VCaP (cell line): ENCODE measurements at regions not wholly inside any gene's neighbourhood (a gene's known extent, or its start where the extent isn't known, plus 50 kb on each side); places are given as distances from the start of the nearest gene placed in this dataset.

Experiments
- H3K27ac ChIP-seq: fragments of 450-650 bp; 2 replicates; pipeline ENCODE4 v1.5.1; 2017
- TF ChIP-seq, protein P1 (sequence below): fragments of 450-650 bp; conservative IDR thresholded peaks from 2 replicates; pipeline ENCODE4 v1.5.1; 2017; ENCODE audit warnings: mild to moderate bottlenecking, moderate library complexity

- TF ChIP-seq, protein P1, sequence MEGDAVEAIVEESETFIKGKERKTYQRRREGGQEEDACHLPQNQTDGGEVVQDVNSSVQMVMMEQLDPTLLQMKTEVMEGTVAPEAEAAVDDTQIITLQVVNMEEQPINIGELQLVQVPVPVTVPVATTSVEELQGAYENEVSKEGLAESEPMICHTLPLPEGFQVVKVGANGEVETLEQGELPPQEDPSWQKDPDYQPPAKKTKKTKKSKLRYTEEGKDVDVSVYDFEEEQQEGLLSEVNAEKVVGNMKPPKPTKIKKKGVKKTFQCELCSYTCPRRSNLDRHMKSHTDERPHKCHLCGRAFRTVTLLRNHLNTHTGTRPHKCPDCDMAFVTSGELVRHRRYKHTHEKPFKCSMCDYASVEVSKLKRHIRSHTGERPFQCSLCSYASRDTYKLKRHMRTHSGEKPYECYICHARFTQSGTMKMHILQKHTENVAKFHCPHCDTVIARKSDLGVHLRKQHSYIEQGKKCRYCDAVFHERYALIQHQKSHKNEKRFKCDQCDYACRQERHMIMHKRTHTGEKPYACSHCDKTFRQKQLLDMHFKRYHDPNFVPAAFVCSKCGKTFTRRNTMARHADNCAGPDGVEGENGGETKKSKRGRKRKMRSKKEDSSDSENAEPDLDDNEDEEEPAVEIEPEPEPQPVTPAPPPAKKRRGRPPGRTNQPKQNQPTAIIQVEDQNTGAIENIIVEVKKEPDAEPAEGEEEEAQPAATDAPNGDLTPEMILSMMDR, result no peak
- H3K27ac ChIP-seq, result no peak overlapping the region
Observed at GRCh38 chr1:194830387-194830786, 1644.0 kb upstream of the B3GALT2 start.

GRCh38 chr1:194829492-194829891 is 1643.1 kb upstream of the B3GALT2 start:
- H3K27ac ChIP-seq, result no peak overlapping the region
- TF ChIP-seq, protein P1, result no peak

GRCh38 chr1:194825382-194825781 is 1639.0 kb upstream of the B3GALT2 start:
- TF ChIP-seq, protein P1, result no peak; the same call in 1 of the 2 replicates
- no peak overlapping the region for H3K27ac ChIP-seq

DNA sequence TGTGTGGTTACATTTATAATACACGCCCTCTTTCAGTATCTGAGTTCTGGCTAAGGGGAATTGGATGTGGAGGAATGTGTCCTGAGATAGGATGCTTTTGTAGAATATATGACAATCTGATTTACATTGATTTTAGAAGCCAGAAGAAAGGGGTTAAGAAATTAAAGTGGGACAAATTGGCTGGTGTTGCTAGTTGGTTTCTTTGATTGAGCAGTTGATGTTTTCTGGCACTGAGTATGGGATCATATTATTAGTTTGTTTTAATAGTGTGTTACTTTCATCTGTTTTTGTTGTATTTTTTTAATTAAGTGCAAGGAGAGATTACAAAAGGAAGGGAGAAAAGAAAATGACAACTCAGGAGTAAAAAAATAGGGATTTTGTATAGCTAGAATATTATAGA is 1634.7 kb upstream of the B3GALT2 start:
- TF ChIP-seq, protein P1, result no peak
- H3K27ac ChIP-seq, result no peak overlapping the region

GRCh38 chr1:194818674-194819073 is 1632.3 kb upstream of the B3GALT2 start:
- no peak overlapping the region for H3K27ac ChIP-seq
- TF ChIP-seq, protein P1, result no peak

DNA sequence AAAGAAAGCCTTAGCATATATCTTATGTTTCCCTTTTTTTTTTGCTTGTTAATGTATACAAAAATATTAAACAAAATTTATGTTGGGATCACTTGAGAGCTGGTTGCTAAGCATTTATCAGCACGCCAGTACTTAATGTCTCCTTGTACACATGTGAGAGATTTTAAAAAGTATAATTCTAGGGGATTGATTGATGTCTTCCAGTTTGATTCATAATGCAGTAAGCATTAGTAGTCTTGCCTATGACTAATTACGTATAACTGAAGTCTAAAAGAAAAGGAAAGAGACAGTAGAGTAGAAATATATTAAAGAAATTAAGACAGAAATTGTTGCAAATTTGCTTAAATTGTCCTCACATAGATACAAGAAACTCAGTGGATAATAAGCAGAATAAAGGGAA is 1630.4 kb upstream of the B3GALT2 start:
- H3K27ac ChIP-seq, result no peak overlapping the region
- TF ChIP-seq, protein P1, result no peak

DNA sequence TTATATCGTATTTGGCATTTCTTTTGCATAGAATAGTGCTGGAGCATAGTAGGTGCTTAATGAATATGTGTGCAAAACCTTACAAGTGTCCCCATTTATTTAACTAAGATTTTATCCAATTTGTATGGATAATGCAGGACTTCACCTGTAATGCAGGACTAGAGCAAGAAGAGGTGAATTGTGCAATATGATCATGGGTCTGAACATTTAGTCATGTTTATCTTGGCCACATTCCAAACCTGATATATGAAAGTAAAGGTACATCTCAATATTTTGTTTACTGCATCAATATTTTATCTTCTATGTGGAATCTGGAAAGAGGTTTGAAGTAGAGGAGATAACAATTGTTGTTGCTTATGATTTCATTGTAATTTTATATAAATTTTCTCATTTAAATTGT is 1626.7 kb upstream of the B3GALT2 start:
- H3K27ac ChIP-seq, result no peak overlapping the region
- TF ChIP-seq, protein P1, result no peak

DNA sequence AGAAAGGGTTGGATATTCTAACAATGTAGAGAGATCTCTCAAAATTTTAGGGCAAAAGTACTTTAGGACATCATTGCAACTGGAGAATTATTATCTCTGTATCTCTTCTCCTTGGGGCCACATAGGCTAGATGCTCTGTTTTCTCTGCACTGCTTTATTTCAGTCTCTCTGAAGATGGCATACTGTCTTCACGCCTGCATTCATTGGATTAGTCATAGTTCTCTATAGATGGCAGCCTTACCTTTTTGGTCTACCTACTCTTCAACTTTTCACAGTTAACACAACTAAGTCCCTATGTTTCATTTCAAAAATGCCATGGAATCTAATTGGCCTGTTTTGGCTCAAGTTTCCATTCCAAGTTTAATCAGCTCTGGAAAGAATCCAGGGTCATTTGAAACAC is 1623.3 kb upstream of the B3GALT2 start:
- TF ChIP-seq, protein P1, result no peak
- no peak overlapping the region for H3K27ac ChIP-seq
